ENCODE measurements at regions not wholly inside any gene's neighbourhood (a gene's known extent, or its start where the extent isn't known, plus 50 kb on each side); places are given as distances from the start of the nearest gene placed in this dataset.

- Histone ChIP-seq H3K36me3 (ENCODE audit: low read depth) (no peaks in the 10 kb centered on the region), H3K27ac (ENCODE audit: poor library complexity, severe bottlenecking) (no peak overlapping the region), H3K9me3 (ENCODE audit: severe bottlenecking) (peaks cover 3% of the 10 kb centered on the region), H3K4me1 (ENCODE audit: insufficient read depth, poor library complexity, severe bottlenecking) (no peaks in the 10 kb centered on the region), H3K27me3 (ENCODE audit: insufficient read depth, poor library complexity, severe bottlenecking) (no peaks in the 10 kb centered on the region), H3K4me3 (ENCODE audit: severe bottlenecking) (no peak overlapping the region)
- no peak for ATAC-seq (ENCODE audit: low read depth)
- no peak for DNase-seq (ENCODE audit: low spot score)
- TF ChIP-seq CTCF (IDR thresholded peaks at IDR 0.05; ENCODE audit: poor library complexity, severe bottlenecking) = no peak
Observed at GRCh38 chr10:131587976-131588680, 276.6 kb upstream of the TCERG1L start.

GRCh38 chr10:131588704-131589220, 277.2 kb upstream of the TCERG1L start:
- Histone ChIP-seq H3K36me3 (ENCODE audit: low read depth) (no peaks in the 10 kb centered on the region), H3K9me3 (ENCODE audit: severe bottlenecking) (no peaks in the 10 kb centered on the region), H3K27me3 (ENCODE audit: insufficient read depth, poor library complexity, severe bottlenecking) (no peaks in the 10 kb centered on the region)

GRCh38 chr10:131590567-131590966, 279.0 kb upstream of the TCERG1L start:
- no peak for TF ChIP-seq CTCF (IDR thresholded peaks at IDR 0.05; ENCODE audit: poor library complexity, severe bottlenecking)
- Histone ChIP-seq H3K4me1 (ENCODE audit: insufficient read depth, poor library complexity, severe bottlenecking) (no peaks in the 10 kb centered on the region), H3K27me3 (ENCODE audit: insufficient read depth, poor library complexity, severe bottlenecking) (no peaks in the 10 kb centered on the region), H3K27ac (ENCODE audit: poor library complexity, severe bottlenecking) (no peak overlapping the region), H3K9me3 (ENCODE audit: severe bottlenecking) (no peaks in the 10 kb centered on the region), H3K4me3 (ENCODE audit: severe bottlenecking) (no peak overlapping the region), H3K36me3 (ENCODE audit: low read depth) (no peaks in the 10 kb centered on the region)
- DNase-seq (ENCODE audit: low spot score) = no peak
- ATAC-seq (ENCODE audit: low read depth) = no peak

More at GRCh38 chr10:131588704-131589220, 277.2 kb upstream of the TCERG1L start:
- DNase-seq (ENCODE audit: low spot score) (no peak), ATAC-seq (ENCODE audit: low read depth) (no peak)
- H3K4me1 ChIP-seq (ENCODE audit: insufficient read depth, poor library complexity, severe bottlenecking) = no peaks in the 10 kb centered on the region
- no peak for TF ChIP-seq CTCF (IDR thresholded peaks at IDR 0.05; ENCODE audit: poor library complexity, severe bottlenecking)
- H3K27ac ChIP-seq (ENCODE audit: poor library complexity, severe bottlenecking) = no peak overlapping the region
- no peak overlapping the region for H3K4me3 ChIP-seq (ENCODE audit: severe bottlenecking)

- Histone ChIP-seq H3K36me3 (ENCODE audit: low read depth) (no peaks in the 10 kb centered on the region), H3K27me3 (ENCODE audit: insufficient read depth, poor library complexity, severe bottlenecking) (no peaks in the 10 kb centered on the region), H3K4me1 (ENCODE audit: insufficient read depth, poor library complexity, severe bottlenecking) (no peaks in the 10 kb centered on the region), H3K27ac (ENCODE audit: poor library complexity, severe bottlenecking) (no peak overlapping the region), H3K4me3 (ENCODE audit: severe bottlenecking) (no peak overlapping the region), H3K9me3 (ENCODE audit: severe bottlenecking) (no peaks in the 10 kb centered on the region)
- TF ChIP-seq CTCF (IDR thresholded peaks at IDR 0.05; ENCODE audit: poor library complexity, severe bottlenecking) = no peak
- no peak for DNase-seq (ENCODE audit: low spot score)
- no peak for ATAC-seq (ENCODE audit: low read depth)
Observed at GRCh38 chr10:131591936-131592335, 280.4 kb upstream of the TCERG1L start.

GRCh38 chr10:131609176-131609575, 291.6 kb upstream of the PPP2R2D start:
- Histone ChIP-seq H3K27ac (ENCODE audit: poor library complexity, severe bottlenecking) (no peak overlapping the region), H3K4me3 (ENCODE audit: severe bottlenecking) (no peak overlapping the region), H3K4me1 (ENCODE audit: insufficient read depth, poor library complexity, severe bottlenecking) (no peaks in the 10 kb centered on the region), H3K27me3 (ENCODE audit: insufficient read depth, poor library complexity, severe bottlenecking) (peaks cover 4% of the 10 kb centered on the region), H3K9me3 (ENCODE audit: severe bottlenecking) (peaks cover 4% of the 10 kb centered on the region), H3K36me3 (ENCODE audit: low read depth) (no peaks in the 10 kb centered on the region)
- no peak for TF ChIP-seq CTCF (IDR thresholded peaks at IDR 0.05; ENCODE audit: poor library complexity, severe bottlenecking)
- no peak for DNase-seq (ENCODE audit: low spot score)
- ATAC-seq (ENCODE audit: low read depth) = no peak
